BE2C (cell line): ENCODE measurements at regions not wholly inside any gene's neighbourhood (a gene's known extent, or its start where the extent isn't known, plus 50 kb on each side); places are given as distances from the start of the nearest gene placed in this dataset.

Experiments used
- DNase-seq: peaks from one replicate; pipeline ENCODE4 v3.0.0-alpha.2; 2020
- H3K27me3 ChIP-seq: fragments of 250-450 bp; sonication (Bioruptor Pico); 2 replicates; pipeline ENCODE4 v1.5.1; 2020; ENCODE audit warnings: mild to moderate bottlenecking
- H3K36me3 ChIP-seq: fragments of 250-450 bp; sonication (Bioruptor Pico); 2 replicates; pipeline ENCODE4 v1.5.1; 2020; ENCODE audit warnings: mild to moderate bottlenecking
- H3K4me1 ChIP-seq: fragments of 250-450 bp; sonication (Bioruptor Pico); 2 replicates; pipeline ENCODE4 v1.5.1; 2020
- H3K4me3 ChIP-seq: 2 replicates; pipeline ENCODE4 v1.5.1; 2011; ENCODE audit warnings: low read depth, low read length
- H3K9me3 ChIP-seq: fragments of 250-450 bp; sonication (Bioruptor Pico); 2 replicates; pipeline ENCODE4 v1.5.1; 2020
- TF ChIP-seq, protein P1 (sequence below): IDR thresholded peaks from 2 replicates; pipeline ENCODE4 v1.5.1; 2012; ENCODE audit warnings: mild to moderate bottlenecking, low read depth, low read length

DNA sequence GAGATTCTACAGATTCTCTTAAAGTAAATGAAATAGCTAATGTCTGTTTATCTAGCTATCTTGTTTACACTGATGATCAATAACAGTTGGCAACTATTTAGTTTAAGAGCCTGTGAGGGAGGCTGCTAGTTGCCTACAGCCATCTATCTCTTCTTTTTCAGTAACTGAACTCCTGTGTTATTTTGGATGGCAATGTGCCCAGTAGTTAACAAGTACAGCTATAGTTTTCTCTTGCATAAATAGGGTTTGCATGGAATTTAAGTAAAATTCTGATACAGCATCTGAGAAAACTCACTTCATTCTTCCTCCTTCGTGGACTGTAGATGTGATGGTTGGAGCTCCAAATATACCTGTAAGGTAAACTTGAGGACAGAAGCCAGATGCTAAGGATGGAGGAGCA is 219.5 kb upstream of the POT1 start:
- Histone ChIP-seq H3K36me3 (no peaks in the 10 kb centered on the region), H3K9me3 (no peaks in the 10 kb centered on the region), H3K4me1 (no peaks in the 10 kb centered on the region), H3K27me3 (no peaks in the 10 kb centered on the region), H3K4me3 (no peak overlapping the region)
- TF ChIP-seq, protein P1, sequence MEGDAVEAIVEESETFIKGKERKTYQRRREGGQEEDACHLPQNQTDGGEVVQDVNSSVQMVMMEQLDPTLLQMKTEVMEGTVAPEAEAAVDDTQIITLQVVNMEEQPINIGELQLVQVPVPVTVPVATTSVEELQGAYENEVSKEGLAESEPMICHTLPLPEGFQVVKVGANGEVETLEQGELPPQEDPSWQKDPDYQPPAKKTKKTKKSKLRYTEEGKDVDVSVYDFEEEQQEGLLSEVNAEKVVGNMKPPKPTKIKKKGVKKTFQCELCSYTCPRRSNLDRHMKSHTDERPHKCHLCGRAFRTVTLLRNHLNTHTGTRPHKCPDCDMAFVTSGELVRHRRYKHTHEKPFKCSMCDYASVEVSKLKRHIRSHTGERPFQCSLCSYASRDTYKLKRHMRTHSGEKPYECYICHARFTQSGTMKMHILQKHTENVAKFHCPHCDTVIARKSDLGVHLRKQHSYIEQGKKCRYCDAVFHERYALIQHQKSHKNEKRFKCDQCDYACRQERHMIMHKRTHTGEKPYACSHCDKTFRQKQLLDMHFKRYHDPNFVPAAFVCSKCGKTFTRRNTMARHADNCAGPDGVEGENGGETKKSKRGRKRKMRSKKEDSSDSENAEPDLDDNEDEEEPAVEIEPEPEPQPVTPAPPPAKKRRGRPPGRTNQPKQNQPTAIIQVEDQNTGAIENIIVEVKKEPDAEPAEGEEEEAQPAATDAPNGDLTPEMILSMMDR = no peak
- DNase-seq = no peak

DNA sequence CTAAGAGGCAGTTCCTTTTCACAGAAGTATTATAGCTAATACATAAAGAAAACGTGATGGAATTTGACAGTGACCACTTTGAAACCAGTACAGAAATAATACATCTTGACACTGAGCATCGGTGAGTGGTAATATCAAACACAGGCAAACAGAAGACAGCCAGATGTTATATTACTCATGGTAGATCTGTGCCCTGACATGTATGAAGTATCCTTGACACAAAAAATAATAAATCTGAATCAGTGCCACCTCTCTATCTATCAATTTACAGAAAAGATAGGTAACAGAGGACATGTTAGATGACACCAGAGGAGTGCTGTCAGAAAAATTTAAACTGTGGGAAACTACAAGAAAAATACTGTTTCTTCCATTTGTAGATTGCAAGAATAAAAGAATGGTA is 217.4 kb upstream of the POT1 start:
- no peaks in the 10 kb centered on the region for H3K27me3 ChIP-seq
- no peak overlapping the region for H3K4me3 ChIP-seq
- no peaks in the 10 kb centered on the region for H3K36me3 ChIP-seq
- DNase-seq = no peak
- no peaks in the 10 kb centered on the region for H3K9me3 ChIP-seq
- TF ChIP-seq, protein P1 = no peak
- H3K4me1 ChIP-seq = no peaks in the 10 kb centered on the region

DNA sequence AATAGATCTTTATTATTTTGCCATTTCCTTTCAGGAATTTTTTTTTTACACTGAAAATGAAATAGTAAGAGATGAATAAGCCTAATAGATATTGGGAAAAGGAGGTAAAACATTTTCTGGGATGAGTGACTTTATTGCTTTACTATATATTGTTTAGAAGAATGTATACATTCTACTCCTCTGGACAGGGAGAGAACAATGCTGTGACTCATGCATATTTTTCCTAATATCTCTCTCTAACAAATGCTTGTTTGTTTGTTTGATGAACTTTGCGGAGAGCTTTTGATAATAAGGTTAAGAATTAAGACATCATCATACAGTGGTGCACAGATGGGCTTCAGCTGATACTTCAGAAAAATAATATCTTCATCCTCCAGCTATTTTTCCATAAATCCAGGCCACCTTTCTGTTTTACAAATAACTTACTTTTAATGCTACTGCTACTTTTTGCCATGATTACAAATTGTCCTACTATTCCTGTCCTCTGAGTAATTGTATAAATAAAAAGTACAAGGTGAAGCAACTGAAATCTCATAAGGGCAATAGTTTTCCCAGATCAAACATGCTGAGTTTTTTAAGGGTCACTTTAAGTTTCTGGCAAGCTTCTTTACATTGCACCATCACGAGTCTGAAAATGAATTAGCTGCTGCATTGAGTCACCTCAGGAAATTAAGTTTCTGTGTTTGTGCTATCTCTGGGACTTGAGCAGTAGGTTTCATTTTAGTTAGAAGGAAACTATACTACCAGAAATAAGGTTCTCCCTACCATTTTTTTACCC is 207.3 kb upstream of the POT1 start:
- H3K36me3 ChIP-seq = no peaks in the 10 kb centered on the region
- H3K9me3 ChIP-seq = no peaks in the 10 kb centered on the region; the same call in 1 of the 2 replicates
- H3K27me3 ChIP-seq = no peaks in the 10 kb centered on the region
- no peak for DNase-seq
- no peaks in the 10 kb centered on the region for H3K4me1 ChIP-seq
- no peak overlapping the region for H3K4me3 ChIP-seq
- TF ChIP-seq, protein P1 = no peak

DNA sequence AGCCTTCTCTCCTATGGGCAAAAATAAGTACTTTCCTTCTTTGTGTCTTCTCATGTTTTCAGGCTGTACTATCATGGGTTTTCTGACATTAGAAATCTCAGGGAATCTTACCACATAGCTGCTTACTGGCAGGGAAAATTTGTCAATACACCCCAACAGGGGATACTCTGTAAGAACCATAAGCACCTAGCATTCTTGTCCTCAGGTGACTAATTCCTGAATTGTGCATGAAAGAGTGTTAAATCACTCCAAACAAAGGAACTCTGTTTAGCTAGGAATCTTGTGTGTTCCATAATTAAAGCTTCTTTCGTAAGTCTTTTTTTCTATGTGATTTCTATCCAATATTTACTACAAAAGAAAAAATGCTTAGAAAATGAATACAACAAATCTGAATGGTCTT is 206.7 kb upstream of the POT1 start:
- TF ChIP-seq, protein P1 = no peak
- H3K9me3 ChIP-seq = no peaks in the 10 kb centered on the region; the same call in 1 of the 2 replicates

DNA sequence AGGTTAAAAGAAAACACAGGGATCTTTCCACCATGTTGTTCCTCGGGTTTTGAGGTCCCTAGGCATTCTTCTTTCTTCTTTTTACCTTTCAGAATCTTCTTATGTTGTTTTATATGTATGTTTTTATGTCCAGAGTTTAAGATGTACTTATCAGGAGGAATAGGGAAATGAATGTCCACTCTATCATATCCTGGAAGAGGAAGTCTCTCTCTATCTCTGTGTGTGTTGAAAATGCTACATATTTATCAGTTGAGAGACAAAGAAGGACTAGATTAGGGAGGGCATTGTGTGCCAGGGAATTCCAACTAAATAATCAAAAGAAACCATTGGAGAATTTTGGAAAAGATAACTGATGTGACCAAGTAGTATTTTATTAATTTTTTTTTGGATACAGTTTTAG is 200.5 kb upstream of the POT1 start:
- H3K4me1 ChIP-seq = no peaks in the 10 kb centered on the region
- no peaks in the 10 kb centered on the region; the same call in 1 of the 2 replicates for H3K9me3 ChIP-seq
- no peak overlapping the region for H3K4me3 ChIP-seq
- H3K27me3 ChIP-seq = no peaks in the 10 kb centered on the region
- H3K36me3 ChIP-seq = no peaks in the 10 kb centered on the region
- TF ChIP-seq, protein P1 = no peak
- DNase-seq = no peak

More for the DNA sequence above, 206.7 kb upstream of the POT1 start:
- Histone ChIP-seq H3K4me1 (no peaks in the 10 kb centered on the region), H3K36me3 (no peaks in the 10 kb centered on the region), H3K27me3 (no peaks in the 10 kb centered on the region), H3K4me3 (no peak overlapping the region)
- DNase-seq = no peak

DNA sequence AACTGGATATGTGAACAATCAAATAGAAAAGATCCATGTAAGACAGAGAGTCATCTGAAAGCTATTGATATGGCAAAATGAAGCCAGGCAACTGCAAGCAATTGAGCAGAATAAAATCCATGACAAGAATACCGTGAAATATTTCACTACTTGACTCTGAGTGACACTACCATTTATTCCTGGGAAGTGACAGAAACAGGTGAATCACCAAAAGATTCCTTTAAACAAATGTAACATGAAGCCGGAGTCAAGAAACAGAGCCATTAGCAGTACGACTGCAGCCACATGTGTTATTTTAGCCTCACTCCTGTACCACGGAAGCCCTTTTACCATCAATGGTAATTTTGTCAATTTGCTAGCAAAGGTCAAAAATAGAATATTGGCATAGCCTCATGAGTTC is 197.7 kb upstream of the POT1 start:
- Histone ChIP-seq H3K36me3 (no peaks in the 10 kb centered on the region), H3K9me3 (no peaks in the 10 kb centered on the region; the same call in 1 of the 2 replicates), H3K4me3 (no peak overlapping the region), H3K27me3 (no peaks in the 10 kb centered on the region), H3K4me1 (no peaks in the 10 kb centered on the region)
- no peak for DNase-seq
- TF ChIP-seq, protein P1 = no peak
